HG02571 (cell line): ENCODE measurements at regions not wholly inside any gene's neighbourhood (a gene's known extent, or its start where the extent isn't known, plus 50 kb on each side); places are given as distances from the start of the nearest gene placed in this dataset.
"Not testable (repeated sequence)": the region's sequence is repeated elsewhere in the genome, so short reads cannot be mapped to it uniquely, and the experiment has no call there.

ENCODE experiments used
- ATAC-seq: cut with Tn5 transposase; IDR thresholded peaks from one replicate; pipeline ENCODE4 v1.9.1; 2021; ENCODE audit warnings: mild to moderate bottlenecking, moderate library complexity; ENCODE audit not compliant: unreplicated experiment

DNA sequence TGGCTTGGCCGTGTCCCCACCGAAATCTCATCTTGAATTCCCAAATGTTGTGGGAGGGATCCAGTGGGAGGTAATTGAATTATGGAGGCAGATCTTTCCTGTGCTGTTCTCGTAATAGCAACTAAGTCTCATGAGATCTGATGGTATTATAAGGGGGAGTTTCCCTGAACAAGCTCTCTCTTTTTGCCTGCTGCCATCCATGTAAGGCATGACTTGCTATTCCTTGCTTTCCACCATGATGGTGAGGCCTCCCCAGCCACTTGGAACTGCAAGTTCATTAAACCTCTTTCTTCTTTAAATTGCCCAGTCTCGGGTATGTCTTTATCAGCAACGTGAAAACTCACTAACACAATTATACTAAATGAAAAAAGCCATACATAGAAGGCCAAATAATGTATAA lies 101.3 kb upstream of the LYPLAL1 start:
- ATAC-seq: no peak

DNA sequence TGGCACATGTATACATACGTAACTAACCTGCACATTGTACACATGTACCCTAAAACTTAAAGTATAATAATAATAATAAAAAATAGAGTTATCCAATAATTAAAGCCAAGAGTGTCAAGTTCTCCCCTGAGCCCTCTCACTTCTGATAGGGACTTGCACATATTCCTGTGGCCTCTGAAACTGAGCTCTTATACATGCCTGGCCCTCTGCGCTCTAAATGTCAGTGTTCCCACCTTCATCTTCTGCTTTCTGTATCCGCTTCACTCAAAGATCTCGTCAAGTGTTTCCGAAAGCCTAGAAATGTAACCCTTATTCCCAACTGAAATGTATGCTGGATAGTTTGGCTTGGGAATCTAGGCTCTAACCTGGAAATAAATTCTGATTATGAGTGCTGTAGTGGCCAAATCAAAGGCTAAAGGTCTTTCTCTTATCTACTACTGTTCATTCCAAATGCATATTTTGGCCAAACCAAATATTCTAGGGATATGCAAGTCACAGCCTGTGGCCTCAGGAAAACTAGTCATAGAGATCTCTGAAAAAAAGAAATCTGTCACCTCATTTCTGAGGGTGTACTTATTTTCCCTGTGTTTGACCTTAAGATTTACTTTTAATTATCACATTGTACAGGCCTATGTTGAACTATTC lies 99.5 kb upstream of the LYPLAL1 start:
- no peak for ATAC-seq

DNA sequence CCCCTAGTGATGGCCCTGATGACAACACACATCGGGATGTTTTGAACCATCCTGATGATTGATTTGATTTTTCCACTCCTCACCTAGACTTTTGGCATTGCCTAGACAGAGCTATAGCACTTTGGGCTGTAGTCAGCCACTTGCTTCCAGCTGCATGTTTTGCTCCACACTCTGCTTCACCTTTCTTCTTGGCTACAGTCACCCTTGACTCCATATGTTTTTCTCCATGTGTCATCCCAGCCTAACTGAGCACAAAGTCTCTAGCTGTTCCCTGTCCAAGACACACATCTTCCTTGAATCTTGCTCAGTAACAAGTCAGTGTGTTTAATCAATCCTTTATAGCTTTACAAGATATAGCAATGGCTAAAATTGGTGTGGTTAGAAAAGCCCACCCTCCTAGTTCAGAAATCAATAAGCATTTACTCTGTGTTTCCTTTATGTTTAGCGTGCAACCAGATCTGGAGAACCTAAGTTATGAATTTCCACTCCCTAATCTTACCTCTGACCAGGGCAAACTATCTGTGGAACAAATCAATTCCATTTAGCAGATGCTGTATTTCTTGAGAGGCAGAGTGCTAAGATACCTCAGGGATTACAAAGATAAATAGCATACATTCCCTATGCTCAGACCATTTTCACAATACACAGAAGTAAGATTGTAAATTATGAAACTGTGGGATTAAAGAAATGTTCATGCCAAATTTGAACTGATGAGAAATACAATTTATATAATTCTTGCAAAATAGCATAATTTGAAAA lies 98.4 kb upstream of the LYPLAL1 start:
- ATAC-seq: no peak

DNA sequence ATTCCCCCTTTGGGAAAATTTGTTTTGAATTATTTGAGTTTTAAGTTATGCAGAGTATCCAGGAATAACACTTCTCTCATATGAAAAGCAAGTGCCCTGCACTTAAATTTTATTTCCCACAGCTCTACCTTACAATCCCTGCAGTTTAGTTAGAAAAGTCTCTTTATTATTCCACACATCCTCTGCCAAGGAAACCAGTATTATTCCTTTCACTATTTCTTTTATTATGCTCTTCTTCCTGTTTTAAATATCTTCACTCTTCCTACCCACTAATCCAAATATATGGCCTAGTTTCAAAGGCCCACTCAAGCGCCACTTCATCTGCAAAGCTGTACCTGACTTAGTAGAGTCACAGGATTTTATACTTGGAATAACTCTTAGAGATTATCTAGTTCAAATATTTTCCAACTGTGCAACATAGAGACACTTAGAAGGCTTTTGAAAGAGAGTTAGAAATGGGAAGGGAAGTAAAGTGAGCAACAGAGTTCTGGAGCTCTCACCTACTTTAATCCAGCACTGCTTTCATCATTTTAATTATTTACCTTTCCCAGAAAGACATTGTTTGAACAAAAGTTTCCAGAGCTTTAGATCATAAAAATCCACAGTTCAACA lies 97.2 kb upstream of the LYPLAL1 start:
- ATAC-seq: no peak

DNA sequence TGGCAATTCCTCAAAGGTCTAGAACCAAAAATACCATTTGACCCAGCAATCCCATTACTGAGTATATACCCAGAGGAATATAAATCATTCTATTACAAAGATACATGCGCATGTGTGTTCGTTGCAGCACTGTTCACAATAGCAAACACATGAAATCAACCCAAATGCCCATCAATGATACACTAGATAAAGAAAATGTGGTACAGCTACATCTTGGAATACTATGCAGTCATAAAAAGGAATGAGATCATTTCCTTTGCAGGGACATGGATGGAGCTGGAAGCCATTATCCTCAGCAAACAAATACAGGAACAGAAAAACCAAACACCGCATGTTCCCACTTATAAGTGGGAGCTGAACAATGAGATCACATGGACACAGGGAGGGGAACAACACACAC lies 95.9 kb upstream of the LYPLAL1 start:
- ATAC-seq: not testable (repeated sequence)

DNA sequence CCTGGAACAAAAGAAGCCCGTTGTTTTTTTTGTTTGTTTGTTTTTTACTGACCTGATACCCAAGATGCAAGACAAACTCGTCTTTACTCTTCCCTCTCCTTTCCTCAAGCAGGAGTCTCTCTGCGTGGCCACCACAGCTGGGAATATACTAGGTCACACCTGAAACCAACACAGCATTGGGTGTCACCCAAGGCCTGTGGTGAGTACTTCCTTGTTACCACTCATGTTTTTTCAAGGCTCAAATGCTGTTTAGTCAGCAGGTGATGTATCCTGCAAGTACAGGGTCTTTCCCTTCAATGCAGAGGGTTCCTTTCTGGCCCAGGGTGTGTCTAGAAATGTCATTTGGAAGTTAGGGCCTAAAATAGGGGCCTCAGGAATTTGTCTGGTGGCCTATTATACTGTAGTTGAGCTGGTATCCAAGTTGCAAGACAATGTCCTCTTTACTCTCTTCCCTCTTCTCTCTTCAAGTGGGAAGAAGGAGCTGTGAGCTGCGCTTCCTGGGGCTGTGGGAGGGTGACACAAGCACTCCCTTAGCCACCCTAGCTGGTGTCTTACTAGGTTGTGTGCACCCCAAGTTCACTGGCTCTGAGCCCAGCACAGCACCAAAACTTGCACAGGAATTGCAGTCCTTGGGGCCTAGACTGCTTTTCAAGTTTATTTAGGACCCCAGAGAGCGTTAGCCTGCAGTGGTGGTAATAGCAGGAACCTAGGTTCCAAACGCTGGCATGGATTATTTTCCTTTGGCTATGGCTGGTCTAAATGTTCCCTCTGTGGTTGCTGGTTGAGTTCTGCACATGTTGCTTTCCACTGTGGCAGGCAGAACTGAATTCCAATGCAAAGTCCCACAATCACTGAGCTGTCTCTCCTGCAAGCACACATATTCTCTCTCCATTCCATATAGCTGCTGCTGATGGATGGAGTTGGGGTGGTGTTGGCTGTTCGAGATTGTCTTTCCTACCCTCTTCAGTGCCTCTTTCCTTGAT lies 91.4 kb upstream of the LYPLAL1 start:
- ATAC-seq: peak; percentile 72

DNA sequence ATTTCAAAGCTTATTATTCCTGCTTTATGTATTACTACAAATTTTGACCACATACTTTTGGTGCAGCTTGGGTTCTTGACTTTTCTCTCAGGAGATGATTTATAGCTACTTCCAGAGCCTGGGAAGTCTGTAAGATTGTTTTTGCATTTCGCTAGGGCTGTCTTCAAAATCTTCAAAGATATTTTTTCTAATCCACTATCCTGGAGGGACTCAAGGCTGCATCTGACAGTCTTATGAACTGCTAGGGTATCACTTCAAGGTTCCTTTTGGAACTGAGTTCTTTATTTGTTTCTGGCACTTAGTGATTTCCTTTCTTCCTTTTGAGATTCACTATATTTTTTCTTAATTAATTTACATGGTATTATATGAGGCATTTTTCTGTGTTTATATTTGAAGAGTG lies 90.0 kb upstream of the LYPLAL1 start:
- ATAC-seq: no peak

DNA sequence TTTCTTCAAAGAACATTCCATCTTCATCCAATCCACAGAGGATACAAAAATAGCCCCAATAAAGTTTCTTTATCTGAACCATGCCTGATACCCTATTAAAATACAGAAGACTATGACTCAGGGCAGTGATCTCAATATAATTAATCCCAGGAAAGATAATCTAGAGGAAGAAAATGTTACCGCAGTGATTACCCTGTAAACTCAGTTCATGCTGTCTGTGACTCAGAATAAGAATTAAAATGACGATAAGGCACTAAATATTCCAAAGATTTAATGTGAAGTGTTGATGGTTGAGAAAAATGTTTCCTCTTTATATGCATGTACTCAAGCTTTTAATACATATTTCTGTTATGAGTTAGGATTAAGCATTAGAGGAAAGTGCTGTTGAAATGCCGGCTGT lies 88.6 kb upstream of the LYPLAL1 start:
- ATAC-seq: no peak

DNA sequence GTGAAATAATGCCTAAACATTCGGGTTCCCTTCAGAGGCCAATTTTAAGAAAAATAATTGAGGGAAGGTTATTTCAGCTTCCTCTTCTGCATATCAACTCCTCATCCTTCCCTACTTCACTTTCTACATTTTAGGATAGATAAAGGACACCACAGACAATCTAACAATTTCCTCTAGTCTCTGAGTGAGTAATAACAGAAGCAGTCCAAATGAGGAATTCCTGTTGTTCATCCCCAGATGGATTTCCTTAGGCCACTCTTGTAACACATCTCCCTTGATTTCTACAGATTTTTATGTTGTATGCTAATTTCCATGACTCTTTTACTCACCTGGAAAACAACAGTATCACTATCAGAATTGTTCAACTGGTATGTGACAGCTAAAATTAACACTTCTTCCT lies 87.7 kb upstream of the LYPLAL1 start:
- no peak for ATAC-seq

DNA sequence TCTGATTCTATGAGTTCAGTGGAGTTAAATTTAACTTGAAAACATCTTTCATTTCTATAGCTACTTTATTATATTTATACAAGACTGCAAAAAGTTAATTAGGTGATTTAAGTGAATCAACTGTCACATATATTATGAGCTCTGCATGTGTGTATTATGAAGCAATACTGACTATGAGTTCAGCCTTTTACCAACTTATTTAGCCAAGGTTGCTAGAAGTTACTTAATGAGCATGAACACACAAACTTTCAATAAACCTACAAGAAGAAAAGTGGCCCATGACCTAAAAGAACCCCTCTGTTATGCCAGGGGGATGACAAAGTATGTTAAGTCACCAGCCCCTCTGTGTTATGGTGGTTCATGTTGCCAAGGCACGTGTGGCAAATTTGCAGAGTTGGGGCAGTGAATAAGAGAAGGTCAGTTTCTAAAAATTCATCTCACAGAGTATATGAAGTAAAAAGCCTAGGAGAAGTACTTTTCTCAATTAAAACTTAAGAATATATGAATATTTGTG lies 86.7 kb upstream of the LYPLAL1 start:
- no peak for ATAC-seq

DNA sequence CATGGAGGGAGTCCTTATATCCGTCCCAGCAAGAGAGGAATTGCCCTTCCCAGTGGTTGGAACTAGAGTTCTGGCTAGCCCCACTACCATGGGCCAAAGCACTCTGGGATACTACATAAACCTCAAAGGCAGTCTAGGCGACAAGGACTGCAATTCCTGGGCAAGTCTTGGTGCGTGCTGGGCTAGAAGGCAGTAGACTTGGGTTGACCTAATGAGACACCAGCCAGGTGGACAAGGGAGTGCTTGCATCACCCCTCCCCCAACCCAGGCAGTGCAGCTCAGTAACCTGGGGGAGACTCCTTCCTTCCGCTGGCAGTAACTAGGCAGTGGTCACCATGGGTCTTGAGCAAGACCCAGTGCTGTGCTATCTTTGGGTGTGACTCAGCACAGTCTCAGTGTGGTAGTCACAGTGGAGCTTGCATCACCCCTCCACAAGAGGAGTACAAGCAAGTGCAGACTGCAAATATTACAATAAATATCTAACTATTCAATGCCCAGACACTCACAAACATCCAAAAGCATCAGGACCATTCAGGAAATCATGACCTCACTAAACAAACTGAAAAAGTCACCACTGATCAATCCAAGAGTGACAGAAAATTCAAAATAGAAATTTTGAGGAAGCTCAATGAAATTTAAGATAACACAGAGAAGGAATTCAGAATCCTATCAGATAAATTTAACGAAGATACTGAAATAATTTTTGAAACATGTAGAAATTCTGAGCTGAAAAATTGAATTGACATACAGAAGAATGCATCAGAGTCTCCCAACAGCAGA lies 84.7 kb upstream of the LYPLAL1 start:
- ATAC-seq: peak; percentile 83

DNA sequence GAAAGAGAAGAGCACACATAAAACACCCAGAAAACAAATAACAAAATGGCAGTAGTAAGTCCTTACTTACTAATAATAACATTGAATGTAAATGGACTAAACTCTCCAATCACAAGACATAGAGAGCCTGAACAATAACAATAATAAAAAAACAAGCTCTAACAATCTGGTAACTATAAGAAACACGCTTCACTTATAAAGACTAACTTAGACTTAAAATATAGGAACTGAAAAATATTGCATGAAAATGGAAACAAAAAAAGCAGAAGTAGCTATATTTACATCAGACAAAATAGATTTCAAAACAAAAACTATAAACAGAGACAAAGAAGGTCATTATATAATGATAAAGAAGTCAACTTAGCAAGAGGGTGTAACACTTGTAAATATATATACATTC lies 83.1 kb upstream of the LYPLAL1 start:
- ATAC-seq: peak; percentile 60

DNA sequence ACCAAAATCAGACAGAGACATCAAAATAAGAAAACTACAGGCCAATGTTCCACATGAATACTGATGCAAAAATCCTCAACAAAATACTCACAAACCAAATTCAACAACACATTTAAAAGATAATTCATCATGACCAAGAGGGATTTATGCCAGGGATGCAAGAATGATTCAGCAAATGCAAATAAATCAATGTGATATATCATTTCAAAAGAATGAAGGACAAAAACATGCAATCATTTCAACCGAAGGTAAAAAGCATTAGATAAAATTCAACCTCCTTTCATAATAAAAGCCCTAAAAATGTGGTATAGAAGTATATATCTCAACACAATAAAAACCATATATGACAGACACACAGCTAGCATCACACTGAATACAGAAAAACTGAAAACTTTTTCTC lies 81.5 kb upstream of the LYPLAL1 start:
- no peak for ATAC-seq

DNA sequence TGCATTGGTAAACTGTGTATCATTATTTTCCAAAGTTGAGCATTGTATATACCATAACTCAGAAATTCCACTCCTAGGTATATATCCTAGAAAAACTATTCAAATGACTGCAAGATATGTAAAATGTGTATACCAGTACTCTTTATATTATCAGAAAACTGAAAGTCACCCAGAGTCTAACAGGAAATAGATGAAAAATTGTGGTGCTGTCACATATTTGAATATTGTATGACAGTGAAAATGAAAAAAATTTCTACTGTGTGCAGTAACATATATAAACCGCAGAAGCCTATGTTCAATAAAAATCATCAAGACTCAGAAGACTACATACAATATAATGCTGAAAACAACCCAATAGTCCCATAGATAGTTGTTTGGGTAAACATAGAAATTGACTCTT lies 74.4 kb upstream of the LYPLAL1 start:
- ATAC-seq: no peak

DNA sequence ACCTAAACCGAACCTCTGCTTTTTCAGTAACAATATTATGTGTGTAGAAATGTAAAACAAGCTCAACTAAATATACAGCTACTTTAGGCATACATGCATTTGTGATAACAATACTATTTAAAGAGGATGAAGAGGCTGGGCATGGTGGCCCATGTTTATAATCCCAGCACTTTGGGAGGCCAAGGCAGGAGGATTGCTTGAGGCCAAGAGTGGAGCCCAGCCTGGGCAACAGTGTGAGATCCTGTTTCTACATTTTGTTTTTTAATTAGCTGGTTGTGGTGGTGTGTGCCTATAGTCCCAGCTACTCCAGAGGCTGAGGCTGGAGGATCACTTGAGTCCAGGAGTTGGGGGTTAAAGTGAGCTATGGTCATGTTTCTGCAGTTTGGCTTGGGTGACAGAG lies 73.6 kb upstream of the LYPLAL1 start:
- ATAC-seq: no peak

DNA sequence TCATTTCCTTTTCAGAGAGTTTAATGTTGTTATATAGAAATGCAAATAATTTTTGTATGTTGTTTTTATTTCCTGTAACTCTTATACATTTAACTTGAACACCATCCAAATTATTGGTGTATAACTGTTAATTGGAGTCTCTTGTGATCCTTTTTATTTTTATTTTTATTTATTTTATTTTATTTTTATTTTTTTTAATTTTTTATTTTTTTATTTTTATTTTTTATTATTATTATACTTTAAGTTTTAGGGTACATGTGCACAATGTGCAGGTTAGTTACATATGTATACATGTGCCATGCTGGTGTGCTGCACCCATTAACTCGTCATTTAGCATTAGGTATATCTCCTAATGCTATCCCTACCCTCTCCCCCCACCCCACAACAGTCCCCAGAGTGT lies 71.2 kb upstream of the LYPLAL1 start:
- ATAC-seq: not testable (repeated sequence)

DNA sequence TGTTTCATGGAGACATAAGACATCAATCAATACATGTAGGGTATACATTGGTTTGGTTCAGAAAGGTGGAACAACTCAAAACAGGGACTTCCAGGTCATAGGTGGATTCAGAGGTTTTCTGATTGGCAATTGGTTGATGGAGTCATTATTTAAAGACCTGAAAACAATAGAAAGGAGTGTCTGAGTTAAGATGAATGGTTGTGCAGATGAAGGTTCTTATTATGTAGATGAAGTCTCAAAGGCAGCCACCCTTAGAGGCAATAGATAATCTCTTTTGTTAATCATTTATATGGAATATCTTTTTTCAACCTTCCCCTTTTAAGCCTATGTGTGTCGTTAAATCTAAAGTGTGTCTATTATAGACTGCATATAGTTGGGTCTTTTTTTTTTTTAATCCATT lies 67.8 kb upstream of the LYPLAL1 start:
- ATAC-seq: no peak

DNA sequence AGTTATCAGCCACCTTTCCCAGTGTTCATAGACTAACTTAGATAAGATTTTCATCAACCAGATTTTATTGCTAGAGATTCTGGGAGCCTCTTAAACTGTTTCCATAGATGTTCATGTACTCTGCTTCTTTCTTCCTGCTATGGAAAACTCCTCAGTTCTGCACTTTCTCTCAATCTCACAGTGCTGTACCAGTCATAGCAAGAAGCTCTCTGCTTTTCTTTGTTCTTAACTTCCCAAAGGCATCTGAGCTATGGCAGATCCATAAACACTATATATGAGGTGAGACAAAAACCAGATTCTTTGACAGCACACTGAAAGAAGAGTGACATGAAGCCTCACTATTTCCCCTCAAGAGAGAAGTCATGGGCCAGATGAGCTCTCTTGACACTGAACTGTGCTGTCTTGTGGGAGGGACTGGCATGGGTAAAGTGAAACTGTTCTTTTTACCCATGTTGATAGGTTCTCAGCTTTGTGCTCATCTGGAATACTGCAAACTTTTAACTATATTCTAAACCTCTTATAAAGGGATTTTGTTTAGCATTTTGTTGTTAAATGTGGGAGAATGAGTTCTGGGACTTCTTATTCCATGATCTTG lies 64.2 kb upstream of the LYPLAL1 start:
- ATAC-seq: no peak

DNA sequence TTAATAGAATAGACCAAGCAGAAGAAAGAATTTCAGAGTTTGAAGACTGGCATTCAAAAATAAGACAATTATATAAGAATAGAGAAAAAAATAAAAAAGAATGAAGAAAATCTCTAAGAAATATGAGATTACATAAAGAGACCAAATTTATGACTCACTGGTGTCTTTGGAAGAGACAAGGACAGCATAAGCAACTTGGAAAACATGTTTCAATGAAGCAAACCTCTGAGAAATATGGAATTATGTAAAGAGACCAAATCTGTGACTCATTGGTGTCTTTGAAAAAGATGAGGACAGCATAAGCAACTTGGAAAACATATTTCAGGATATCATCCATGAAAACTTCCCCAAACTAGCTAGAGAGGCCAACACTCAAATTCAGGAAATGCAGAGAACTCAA lies 60.4 kb upstream of the LYPLAL1 start:
- no peak for ATAC-seq

DNA sequence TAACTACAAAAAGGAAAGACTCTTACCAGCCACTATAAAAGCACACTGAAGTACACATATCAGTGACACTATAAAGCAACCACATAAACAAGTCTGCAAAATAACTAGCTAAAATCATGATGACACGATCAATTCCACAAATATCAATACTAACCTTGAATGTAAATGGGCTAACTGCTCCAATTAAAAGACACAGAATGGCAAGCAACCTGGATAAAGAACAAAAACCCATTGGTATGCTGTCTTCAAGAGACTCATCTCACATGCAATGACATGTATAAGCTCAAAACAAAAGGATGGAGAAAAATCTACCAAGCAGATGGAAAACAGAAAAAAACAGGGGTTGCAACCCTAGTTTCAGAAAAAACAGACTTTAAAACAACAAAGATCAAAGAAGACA lies 59.7 kb upstream of the LYPLAL1 start:
- no peak for ATAC-seq
